GM19463 (cell line): ENCODE measurements at regions not wholly inside any gene's neighbourhood (a gene's known extent, or its start where the extent isn't known, plus 50 kb on each side); places are given as distances from the start of the nearest gene placed in this dataset.

Experiments used
- ATAC-seq: cut with Tn5 transposase; IDR thresholded peaks from one replicate; pipeline ENCODE4 v1.9.1; 2021; ENCODE audit warnings: mild to moderate bottlenecking, moderate library complexity; ENCODE audit not compliant: unreplicated experiment

- no peak for ATAC-seq
These were observed 73.9 kb downstream of the TEX29 start for GRCh38 chr13:111394211-111394922.

- no peak for ATAC-seq
These were observed 75.3 kb downstream of the TEX29 start for GRCh38 chr13:111395511-111396393.

GRCh38 chr13:111396457-111396856, 76.0 kb downstream of the TEX29 start:
- ATAC-seq: no peak

DNA sequence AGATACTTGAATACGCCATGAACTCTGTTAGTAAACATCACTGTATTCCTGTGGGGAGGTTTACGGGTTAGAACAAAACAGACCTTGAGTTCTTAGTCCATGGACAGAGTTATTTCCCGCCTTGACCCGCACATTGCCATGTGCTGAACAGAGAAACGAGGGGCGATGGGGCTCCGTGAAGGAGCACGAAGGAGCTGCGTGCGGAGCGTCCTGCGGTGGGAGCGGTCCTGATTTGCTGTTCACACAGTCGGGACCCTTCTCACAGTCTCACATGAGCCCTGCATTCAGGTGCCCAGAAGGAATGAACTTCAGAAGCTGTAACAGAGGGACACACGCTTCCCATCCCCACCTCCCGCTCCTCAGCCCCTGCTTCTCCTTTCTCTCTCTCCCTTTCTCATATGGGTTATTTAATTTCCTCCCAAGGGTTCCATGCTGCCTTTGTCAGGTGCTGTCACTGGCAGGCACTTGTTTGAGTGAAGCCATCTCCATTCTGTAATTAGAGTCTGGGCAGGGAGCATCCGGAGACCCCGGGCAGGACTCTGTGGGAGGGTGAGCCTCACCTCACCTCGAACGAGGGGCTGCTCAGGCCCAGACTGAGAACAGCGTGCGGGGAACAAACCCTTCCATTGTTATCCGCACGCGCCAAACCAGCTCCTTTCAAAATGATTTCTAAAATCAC, 76.9 kb downstream of the TEX29 start:
- no peak for ATAC-seq

- no peak for ATAC-seq
These were observed 77.8 kb downstream of the TEX29 start for GRCh38 chr13:111398196-111398595.

GRCh38 chr13:111398715-111399299, 78.4 kb downstream of the TEX29 start:
- no peak for ATAC-seq

DNA sequence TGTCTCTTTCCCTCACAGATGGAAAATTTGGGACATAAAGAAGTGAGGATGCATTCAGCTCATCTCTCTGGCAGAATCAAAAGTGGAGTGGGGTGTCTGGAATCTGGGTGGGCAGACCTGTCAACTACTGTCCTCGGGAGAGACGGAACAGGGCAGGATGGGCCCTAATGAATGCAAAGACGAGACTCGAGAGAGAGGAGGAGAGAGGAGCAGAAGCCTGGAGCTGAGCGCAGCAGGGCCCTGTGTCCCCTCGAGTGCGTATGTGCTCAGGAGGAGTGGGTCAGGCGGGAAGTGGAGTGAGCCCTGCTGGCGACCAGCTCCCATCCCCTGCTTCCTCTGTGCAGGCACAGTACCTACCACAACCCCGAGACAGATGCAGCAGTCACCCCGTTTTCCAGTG, 78.9 kb downstream of the TEX29 start:
- ATAC-seq: no peak

DNA sequence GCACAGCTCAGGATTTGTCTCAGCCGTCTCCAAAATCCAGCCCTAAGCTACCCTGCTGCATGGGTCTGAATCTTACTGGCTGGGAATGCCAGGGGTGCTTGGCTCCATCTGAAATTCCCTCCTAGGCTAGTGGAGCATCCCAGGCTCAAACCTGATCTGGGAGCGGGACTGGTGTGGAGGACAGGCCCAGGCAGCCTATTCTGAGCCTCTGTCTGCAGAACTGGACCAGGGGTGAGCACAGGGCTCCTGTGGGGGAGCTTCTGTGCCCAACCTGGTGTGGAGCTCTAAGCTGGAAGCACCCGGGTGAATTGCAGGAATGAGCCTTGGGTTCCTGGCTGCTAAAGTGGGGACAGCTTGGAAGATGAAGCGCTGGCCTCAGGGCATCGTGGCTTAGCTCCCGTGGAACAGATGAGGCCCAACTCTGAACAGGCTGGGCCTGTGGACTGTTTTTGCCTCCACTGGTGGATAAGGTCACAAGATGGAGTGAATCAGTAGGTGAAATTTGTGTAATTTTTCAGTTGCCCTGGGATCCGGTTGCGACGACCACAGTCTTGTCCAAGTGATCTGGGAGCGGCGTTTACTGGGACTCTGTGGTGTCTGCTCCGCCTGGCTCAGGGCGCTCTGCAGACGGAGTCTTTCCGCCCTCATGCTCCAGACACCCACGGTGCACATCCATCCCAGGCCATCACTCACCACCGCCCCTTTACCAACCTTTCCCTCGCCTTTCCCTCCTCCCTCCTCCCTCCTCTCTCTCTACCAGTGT, 79.5 kb downstream of the TEX29 start:
- ATAC-seq: no peak

DNA sequence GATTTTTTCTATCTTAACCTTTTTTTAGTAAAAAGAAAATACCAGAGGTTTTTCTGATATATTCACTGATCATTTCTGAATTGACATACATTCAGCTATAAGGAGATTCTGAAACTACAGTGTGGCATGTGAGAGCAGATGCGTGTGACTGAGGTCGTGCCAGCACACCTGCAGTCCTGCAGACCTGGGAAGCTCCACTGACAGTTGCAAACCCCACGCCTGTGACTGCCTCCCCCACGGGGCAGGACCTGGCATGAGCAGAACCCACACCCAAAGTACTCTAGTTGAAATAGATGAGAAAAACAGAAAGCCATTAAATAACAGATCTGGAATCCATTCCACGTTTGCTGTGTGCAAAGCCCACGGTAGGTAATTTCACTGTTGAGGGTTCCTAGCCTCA, 80.7 kb downstream of the TEX29 start:
- ATAC-seq: no peak

GRCh38 chr13:111401755-111402154, 81.3 kb downstream of the TEX29 start:
- no peak for ATAC-seq

DNA sequence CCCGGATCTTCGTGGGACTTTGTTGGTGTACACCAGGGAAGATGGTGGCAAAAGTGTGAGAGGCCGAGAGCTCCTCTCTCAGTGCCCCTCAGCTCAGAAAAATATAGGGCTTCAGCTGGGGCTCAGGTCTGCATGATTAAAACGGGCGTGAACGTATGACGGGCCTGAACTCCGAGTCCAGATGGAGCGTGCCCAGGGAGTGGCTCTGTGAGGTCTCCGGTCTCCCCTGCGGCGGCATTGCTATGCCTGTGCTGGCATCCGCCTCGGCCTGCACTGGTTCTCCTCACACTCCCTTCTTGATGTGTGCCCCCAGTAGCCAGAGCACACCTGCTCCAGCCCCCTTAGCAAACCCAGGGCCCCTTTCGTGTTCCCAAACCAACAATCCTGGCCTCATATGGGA, 82.0 kb downstream of the TEX29 start:
- no peak for ATAC-seq

DNA sequence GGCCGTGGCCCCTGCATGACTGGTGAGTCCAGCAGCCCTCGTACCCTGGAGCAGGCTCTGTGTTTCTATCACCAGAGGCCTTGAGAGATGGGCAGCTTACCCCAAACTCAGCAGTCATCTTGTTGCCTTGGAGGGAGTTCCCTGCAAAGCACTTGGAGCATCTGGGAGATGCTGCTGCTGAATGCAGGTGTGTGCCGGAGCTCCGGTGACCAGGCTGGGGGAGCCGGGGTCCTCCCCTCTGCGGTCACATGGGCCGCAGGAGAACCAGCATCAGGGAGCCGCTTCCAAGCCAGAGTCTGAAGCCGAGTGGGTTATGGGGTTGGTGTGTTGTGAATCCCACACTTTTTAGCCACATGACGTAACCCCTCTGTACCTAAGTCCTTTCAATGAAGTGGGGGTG, 82.8 kb downstream of the TEX29 start:
- no peak for ATAC-seq

- ATAC-seq: no peak
These were observed 84.3 kb downstream of the TEX29 start for GRCh38 chr13:111404746-111405145.

DNA sequence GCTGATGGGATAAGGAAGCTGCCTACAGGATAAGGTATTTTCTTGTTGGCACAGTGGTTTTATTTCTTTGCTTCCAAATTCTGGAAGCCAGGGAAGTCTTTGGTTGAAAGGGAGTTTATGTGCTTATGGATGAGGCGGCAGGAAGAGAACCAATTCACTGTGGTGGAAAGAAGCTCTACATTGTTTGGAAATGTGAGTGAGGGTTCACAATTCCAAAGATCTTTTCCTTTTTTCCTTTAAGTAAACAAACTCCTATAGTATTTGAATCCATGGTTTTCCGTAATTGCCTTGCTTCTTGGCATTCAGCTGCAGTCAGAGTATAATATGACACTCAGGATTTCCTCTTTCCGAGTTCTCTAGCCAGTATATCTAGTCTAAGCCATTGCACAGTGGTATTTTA, 86.2 kb downstream of the TEX29 start:
- ATAC-seq: no peak

DNA sequence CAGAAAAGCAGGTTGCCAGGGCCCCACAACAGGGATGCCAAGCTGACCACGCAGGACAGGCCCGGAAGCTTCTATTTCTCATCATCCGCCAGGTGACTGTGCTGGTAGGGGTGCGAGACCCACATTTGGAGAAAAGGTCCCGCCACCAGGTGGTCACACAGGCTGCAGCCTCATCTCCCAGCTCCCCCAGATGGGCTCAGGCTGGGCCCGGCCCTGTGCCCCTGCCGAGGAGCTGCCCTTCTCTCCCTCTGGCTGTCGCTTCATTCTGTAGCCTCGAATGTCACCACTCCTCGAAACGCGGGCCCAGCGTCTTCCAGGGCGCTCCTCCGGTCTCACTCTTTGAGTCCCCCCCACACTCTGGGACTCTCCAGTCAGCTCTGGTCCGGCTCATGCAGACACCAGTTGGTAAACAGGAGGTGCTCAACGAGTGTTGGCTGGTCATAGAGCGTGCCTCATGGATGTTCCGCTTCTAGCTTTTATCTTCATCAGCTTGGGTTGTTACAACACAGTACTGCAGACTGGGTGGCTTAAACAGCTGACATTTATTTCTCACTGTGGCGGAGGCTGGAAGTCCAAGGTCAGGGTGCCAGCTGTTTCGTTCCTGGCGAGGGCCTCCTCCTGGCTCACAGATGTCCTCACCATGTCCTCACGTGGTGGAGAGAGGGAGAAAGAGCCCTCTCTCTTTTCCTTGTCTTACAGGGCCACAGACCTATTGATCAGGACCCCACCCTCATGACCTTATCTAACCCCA, 87.1 kb downstream of the TEX29 start:
- no peak for ATAC-seq

DNA sequence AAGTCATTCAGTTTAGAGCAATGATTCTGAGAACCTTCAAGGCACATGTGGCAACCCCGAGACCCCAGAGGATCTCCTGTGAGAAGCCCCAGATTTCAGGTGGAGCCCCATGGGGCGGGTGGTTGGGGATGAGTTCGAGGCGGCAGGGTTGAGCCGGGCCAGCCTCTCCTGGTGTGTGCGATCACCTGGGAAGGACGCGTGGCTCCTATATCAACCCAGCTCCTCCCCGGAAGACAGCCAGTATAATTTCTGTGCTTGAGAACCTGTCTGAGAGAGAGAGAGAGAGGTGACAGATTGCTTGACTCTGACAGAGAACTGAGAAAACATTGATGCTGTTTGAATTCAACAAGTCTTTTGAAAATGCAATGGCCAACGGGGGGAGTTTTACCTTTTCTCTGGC, 89.0 kb downstream of the TEX29 start:
- no peak for ATAC-seq

GRCh38 chr13:111410232-111411021, 90.0 kb downstream of the TEX29 start:
- no peak for ATAC-seq

DNA sequence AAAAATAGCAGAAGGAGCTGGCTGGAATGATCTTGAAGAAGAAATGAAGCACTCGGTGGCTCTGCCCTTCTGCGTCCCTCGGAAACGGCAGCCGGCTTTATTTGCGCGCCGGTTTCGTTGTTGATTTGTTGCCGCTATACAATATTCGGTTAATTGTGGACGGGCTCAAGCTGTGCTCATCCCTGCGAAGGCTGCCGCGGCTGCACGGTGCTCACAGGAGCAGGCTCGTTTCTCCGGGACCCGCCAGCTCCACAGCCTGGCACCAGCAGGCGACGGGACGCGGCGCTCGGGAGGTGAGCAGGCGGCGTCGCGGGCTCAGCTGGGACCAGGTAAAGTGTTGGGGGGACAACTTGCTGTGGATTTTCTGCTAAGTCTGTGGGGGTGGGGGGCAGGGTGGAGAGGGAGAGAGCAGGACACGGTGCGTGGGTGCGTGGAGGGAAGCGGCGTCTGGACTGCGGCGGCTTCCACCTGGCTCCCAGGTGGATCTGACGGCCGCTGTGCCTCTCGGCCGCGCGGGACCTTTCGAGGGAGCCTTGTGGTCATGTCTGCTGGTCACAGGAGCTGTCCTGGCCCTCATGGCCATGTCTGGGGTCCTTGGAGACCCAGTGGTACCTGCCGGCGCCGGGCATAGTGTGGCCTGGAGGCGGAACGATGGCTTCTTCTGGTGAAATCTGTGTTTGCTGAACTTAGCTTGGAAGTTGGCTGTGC, 90.9 kb downstream of the TEX29 start:
- no peak for ATAC-seq
